HG03025 (cell line): ENCODE measurements at regions not wholly inside any gene's neighbourhood (a gene's known extent, or its start where the extent isn't known, plus 50 kb on each side); places are given as distances from the start of the nearest gene placed in this dataset.
"Not testable (repeated sequence)": the region's sequence is repeated elsewhere in the genome, so short reads cannot be mapped to it uniquely, and the experiment has no call there.

ENCODE experiments used
- ATAC-seq: cut with Tn5 transposase; IDR thresholded peaks from one replicate; pipeline ENCODE4 v1.9.1; 2021; ENCODE audit warnings: mild to moderate bottlenecking, moderate library complexity; ENCODE audit not compliant: unreplicated experiment, low FRiP score

DNA sequence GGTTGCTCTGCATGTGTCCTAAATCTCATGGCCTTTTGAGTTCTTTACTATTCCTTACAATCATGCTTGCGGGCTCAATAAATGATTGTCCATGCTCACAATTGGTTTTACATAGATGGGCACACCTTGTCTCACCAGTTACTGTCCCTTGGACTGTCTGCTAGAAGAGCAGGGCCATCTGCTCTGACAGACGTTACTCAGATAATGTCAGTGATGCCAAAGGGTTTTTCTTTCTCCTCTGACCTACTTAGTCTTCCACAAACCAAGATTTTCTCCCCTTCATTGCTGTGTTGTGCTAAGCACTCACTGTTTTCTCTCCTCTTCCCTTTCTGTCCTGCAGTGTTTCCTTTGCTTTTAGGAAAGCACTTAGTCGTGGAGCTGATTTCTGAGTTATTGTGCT lies 562.3 kb downstream of the KIF4B start:
- no peak for ATAC-seq

DNA sequence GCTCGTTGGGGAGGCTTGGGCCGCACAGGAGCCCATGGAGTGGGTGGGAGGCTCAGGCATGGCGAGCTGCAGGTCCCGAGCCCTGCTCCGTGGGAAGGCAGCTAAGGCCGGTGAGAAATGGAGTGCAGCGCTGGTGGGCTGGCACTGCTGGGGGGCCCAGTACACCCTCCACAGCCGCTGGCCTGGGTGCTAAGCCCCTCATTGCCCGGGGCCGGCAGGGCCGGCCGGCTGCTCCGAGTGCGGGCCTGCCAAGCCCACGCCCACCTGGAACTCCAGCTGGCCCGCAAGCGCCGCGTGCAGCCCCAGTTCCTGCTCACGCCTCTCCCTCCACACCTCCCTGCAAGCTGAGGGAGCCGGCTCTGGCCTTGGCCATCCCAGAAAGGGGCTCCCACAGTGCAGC lies 573.3 kb downstream of the KIF4B start:
- not testable (repeated sequence) for ATAC-seq

DNA sequence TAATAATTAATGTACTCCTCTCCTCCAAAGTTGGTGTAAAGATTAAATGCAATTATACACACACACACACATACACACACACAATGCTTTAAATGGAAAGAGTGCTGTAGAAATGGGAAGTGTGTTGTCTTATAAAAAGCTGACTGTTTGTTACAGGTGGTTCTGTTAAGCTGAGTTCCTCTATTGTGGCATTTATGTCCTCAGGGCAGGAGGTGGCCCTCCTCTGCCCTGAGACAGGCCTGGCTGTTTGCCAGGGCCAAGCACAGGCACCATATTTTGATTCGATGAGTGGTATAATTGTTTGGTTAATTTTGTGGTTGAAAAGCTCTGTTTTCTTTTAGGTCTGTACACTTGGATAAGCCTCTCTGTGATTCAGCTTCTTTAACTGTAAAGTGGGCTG lies 573.9 kb downstream of the KIF4B start:
- no peak for ATAC-seq

DNA sequence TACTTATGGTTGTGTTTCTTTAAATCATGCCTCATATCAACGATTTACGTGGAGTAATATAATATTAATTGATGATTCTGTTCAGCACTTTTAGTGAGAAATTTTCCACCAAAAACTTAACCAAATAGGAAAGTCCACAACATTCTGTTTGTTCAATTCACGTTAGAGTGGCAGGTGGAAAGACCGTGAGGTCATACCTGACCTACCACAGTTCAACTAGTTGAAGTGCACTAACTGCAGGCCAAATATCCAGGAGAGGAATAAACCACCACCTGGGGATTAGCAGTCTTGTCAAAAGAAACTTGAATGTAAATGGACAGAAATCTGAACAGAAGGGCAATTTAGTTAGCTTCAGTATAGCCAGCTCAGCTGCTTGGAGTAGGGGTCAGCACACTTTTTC lies 577.7 kb downstream of the KIF4B start:
- no peak for ATAC-seq

DNA sequence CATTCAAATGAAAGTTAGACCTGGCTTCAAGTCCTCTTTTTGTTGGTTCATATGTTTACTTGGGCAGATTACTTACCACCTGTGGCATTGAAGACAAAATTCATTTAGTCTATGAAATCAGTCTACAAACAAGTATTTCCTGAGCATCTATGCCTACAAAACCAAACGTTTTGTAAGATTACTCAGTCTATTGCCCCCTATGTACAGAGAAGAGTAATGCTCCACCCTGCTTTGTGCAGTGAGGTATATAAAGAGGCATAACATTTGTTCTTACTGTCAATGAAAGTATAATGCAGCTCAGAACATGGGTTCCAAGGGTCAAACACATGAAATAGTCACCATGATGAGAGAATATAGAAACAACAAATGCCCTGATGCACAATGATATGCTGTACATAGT lies 580.7 kb downstream of the KIF4B start:
- no peak for ATAC-seq

DNA sequence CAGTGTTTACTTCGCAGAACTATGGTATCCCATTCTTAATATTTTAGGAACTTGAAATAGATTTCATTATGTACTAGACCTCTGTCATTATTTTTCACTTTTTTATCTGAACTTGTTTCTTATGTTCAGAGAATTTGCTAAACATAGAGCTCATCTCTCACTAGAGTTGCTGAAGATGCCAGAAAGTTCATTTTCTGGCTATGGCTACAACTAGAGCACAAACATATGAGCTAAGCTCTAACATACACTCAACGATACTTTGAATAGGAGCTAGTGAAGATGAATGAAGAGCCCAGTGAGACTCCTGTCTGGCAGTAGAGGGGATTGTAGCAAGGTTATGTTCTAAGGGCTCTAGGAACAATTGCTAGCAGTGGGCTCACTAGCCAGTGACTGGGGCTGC lies 582.2 kb downstream of the KIF4B start:
- no peak for ATAC-seq

DNA sequence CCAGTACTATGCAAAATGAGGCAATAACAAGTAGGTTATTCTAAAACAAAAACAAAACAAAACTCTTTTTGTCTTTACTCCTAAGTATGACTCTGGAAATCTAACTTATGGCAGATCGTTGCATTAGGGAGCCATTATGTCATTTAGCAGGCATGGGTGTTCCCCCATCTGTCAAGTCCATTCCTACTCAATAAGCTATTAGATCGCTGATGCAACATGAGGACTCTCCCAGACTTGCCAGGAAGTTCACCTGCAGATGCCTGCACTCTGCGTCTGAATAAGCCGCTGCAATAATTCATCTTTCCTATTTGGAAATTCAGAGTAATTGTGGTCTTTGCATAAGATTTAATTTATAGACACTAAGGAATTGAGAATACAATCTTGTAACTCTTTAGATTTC lies 585.0 kb downstream of the KIF4B start:
- ATAC-seq = no peak

DNA sequence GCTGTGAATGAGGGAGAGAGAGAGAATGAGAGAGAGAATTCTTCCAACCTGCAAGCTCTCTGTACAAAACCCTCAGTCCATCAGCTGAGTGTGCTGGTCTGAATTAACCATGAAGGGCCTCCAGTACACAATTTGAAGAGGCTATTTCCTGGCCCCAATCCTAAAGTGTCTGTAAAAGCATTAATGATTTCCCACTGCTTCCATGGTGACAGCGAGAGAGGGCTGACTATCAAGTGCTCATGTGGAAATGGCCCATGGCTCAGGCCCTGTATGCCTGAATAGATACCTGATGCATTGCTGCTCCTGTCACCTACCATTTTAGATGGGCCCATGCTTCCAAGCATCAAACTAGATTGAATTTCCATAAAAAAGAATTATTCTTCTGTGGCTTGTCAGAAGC lies 592.4 kb downstream of the KIF4B start:
- no peak for ATAC-seq

DNA sequence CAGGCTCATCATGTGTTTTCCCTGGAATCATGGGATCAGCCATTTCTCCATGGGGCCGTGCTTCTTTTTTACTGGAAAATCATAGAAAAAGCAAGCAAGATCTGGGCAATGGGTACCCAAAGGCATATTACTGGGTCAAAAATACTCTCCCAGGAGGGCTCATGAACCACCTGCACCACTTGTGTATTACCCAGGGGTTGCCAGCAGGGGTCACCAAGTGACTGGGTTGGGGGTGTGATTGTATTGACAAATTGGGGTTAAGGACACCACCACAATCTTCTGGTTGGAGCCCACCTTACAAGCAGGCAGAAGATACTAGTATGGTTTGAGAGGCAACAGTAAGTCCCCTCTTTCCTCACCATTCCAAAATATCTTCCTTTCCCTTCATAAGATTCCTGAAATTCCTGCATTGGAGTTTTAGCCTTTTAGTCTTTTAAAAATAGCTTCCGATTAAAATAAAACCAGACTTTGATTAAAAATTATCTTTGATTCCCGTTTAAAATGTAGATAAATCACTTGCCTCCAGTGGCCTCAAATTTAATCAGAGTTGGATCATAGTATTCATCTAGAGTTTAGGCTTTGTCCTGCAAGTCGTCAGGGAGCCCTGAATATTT lies 603.3 kb downstream of the KIF4B start:
- ATAC-seq = peak; percentile 62

DNA sequence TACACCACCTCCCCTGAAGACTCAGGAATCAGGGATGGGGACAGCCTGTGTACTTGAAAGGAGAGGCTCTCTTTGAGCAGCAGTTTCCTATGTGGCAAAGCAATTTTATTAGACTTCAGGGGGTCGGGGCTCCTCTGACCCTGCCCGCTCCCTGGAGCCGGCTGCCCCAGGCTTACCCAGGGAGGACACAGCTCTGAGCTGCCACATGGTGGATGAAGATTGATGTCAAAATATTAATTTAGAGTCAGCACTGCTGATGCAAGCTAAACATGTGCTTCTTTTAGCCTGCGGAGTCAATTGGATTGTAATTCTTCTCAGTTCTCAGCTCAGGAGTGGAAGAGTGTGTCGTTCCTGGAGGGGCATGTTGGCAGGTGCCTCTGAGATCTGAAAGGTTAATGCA lies 606.1 kb downstream of the KIF4B start:
- no peak for ATAC-seq

DNA sequence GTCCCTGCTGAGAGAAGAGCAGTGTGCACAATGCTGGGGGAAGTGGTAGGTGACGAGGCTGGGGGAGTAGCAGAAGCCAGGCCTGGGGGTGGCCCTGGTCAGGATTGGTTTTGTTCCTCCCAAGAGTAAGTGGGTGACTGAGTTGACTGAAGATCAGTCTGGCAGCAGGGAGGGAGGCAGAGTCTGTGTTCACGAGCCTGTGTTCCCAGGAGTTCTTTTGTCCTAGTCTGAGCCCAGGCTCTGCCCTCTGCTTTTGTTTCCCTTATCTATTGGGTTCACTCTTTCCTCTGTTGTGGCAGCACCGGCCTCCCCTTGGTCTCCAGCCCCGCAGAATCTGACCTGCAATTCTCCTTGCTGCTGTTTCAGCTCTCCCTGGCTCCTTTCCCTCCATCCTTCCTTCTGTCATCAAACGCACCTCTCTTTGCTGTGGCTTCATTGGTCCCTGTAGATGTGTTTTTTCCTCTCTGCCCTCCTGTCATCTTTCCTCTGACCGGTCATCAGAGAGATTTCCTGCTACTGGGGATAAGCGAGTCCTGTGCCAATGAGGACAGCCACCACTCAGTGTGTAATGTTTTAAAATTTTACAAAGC lies 607.4 kb downstream of the KIF4B start:
- ATAC-seq = no peak

DNA sequence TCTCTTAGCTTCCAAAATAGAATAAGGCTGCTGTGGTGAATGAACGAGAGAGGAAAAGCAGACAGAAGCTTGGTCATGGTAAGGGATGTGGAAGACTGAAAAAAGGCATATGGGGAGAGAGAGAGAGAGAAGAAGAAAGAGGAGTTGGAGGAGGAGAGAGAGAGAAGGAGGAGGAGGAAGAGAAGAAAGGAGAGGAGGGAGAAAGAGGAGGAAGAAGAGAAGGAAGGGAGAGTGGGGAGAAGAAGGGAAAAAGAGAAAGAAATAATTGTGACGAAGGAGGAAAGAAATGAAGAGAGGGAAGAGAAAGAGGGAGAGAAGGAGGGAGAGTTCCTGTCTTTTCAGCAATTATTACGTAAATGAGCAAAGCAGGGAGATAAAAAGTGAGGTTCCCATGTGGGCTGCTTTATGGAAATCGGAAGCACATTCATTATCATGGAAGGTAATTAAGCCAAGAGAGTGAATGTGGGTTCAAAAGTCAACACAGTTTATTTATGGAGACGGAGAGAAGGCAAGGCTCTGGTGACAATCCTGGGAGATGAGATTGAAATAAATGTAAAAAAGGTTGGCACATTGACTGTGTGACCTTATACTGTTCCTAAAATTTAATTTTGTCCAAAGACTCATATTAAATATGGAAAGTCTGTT lies 611.2 kb downstream of the KIF4B start:
- no peak for ATAC-seq

DNA sequence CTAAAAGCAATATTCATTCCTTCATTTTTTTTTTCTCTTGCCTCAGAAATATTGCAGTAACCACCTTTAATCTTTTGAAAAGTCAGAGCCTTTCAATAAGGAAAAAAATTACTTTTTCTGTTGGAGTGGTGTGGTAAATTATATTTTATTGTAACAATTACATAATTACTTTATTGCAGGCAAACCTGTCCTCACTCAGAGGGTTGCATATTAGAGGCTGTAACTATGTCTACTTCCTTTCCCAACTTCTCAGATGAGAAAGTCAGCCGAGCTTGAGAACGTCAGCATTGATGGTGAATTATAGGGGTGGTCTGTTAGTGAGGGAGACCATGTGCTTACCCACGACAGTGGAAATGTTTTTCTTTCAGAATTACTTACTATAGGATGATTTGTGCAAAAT lies 611.8 kb downstream of the KIF4B start:
- ATAC-seq = no peak

DNA sequence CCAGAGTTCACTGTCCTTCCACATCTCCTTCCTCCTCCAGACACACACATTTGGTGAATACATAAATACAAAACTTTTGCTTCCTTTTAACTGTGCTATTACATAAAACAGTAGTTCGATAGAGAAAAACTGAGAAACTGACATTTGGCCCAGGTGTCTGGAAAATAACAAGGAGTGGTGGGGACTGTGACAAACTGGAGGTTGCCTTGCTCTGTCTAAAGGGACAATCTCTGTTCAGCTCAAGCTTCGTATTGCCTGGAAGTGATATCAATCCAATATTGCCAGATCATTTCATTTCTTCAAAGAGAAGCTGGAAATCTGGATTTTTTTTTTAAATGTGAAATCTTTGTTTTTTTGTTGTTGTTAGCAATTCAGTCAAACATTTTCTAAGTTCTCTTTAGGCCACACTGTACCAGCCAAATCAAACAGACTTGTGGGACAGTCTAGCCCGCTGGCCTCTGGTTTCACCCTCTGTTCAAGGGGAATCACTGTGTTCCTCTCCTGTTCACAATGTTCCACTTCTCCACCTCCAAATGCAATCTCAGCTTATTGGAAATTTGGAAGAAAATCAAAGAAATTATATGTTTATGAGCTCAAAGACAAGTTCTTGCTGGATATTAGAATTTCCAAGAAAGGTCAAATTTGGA lies 612.5 kb downstream of the KIF4B start:
- no peak for ATAC-seq

DNA sequence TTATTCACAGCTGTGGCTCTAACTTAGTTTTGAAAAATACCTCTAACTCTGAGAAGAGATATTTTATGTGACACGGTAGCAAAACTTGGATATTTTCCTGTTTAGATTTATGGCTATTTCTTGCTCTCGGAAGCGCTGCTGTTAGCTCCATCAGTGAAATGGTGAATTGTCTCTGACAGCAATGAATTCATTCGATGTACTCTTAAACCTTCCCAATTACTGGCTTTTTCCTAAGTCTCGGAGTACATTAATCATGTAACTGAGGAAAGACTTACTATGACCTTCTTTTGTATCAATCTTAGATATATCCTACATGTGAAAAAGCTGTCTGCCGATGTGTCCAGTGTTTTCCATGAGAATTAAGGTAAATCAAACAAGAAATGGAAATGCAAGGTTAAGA lies 613.0 kb downstream of the KIF4B start:
- no peak for ATAC-seq

DNA sequence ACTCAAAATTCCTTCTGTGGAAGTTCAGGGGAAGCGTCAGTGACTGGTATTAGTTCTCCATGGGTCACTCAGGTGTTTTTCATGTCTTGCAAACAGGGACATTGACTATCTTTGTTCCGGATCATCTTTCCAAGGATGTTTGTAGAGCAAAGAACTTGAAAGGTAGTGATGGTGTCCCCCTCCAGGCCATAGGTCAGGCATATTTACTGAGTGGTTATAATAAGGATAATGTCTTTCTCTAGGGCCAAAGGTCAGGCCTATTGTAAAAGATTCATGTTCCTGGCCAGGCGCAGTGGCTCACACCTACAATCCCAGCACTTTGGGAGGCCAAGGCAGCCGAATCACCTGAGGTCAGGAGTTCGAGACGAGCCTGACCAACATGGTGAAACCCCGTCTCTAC lies 614.8 kb downstream of the KIF4B start:
- ATAC-seq = no peak

DNA sequence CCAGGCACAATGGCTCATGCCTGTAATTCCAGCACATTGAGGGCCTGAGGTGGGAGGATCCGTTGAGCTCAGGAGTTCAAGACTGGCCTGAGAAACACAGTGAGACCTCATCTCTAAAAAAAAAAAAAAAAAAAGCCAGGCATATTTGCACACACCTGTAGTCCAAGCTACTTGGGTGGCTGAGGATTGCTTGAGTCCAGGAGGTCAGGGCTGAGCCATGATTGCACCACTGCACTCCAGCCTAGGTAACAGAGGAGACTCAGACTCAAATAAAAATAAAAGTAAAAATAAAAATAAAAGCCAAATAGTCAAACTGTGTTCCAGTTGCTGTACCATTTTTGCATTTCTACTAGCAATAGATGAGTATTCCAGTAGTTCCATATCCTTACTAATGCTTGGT lies 616.0 kb downstream of the KIF4B start:
- ATAC-seq = no peak

DNA sequence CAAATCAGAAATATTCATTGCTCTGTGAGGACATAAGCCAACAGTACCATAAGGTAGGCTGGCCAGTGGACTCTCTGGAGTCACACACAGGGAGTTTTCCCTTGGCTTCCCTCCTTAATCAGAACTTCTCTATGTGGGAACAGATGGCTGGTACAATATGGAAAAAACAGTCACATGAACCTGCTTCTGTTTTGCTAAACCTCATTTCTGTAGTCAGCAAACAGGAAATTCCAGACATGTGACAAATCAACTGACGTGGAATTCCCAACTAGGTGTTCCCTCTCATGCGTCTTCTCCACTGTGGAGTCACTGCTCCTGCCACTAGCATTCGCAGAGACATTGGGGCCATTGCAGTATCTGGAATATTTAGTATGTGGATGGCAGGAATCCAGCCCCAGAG lies 617.6 kb downstream of the KIF4B start:
- no peak for ATAC-seq

DNA sequence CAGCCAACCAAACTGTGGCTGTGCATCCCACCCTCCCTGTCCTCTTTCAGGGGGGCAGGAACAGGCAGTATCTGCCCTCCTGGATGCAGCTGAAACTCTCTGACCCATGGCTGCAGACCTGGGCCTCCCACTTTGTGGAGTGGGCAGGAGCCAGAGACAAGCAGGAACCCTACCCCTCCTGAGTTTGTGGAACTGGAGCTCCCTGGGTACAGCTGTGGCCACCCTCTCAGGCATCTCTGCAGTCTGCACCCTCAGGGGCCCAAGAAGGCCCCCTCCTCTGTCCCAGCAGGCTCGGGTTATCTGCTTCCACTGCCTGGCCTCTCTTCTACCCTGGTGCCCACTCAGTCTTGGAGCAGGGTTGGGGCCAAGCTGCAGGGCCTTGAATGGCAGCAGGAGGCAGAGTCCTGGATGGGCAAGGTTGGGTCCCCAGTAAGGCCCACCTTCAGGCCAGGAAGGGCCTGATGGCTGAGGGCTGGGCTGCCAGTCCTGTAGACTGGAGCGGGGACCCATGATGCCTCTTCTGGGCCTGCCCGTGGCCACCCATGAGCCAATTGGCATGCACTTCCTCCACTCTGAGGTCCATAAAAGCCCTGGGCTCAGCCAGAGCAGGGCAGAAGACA lies 619.9 kb downstream of the KIF4B start:
- ATAC-seq = no peak

DNA sequence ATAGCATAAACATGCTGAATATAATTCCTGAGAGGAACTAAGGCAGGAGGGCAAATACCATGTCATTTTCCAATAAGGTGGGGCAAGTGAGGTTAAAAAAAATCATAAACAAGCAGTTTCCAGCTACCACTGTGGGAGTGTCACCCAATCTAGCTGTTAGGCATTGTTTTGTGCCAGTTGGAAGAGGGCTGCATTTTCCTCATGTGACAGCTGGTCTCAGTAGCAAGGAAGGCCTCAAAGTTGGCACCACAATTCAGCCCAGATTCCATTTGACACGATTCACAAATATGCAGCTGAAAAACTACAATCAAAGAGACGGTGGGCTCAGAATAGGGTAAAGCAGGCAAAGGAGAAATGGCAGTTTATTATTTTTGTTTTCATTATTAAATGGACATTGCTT lies 636.1 kb downstream of the KIF4B start:
- ATAC-seq = no peak

DNA sequence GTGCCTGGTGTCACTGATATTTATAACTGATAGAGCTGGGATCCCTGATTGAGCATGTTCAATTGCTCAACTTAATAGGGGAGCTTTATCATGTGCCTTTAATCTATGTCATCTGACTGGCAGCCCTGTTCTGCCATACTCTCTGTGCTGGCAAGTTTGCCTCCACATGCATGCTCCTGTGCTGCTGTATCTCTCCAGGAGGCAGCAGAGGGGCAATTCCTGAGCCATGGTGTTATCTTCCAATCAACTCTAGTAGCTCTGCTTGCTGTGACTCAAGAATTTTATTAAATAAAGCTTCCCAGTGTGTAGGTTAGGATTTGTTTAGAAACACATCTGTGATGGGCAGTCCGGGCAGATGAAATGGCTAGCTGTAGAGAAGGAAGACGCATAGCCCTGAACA lies 642.0 kb downstream of the KIF4B start:
- ATAC-seq = no peak
